Fibroblast of lung (primary cell): ENCODE measurements at regions not wholly inside any gene's neighbourhood (a gene's known extent, or its start where the extent isn't known, plus 50 kb on each side); places are given as distances from the start of the nearest gene placed in this dataset.

Experiments used
- CTCF ChIP-seq, 2 donors: IDR thresholded peaks in 1 of 2; conservative IDR thresholded peaks in 1 of 2; 1 replicate in 1 of 2; 2 replicates in 1 of 2; pipeline ENCODE4 v1.5.1; 2011 to 2012; ENCODE audit warnings: low read length in 2 of 2, control low read depth in 1 of 2, inconsistent platforms in 1 of 2, low read depth in 1 of 2, mild to moderate bottlenecking in 1 of 2
- EZH2 ChIP-seq: IDR thresholded peaks from 2 replicates; pipeline ENCODE4 v1.5.1; 2012; ENCODE audit warnings: low read length, control low read depth, mild to moderate bottlenecking; ENCODE audit errors: missing control alignments

- TF ChIP-seq CTCF (conservative IDR thresholded peaks at IDR 0.05 in 1 of 2, IDR thresholded peaks at IDR 0.05 in 1 of 2; ENCODE audit: low read depth in 1 of 2, low read length in 2 of 2) (no peak), EZH2 (no peak)
These were observed 1294.7 kb downstream of the ZPLD1 start for GRCh38 chr3:103729547-103729946.
